Astrocyte (in vitro differentiated cells and primary cell): ENCODE measurements at regions not wholly inside any gene's neighbourhood (a gene's known extent, or its start where the extent isn't known, plus 50 kb on each side); places are given as distances from the start of the nearest gene placed in this dataset.

ENCODE experiments used
- CTCF ChIP-seq: IDR thresholded peaks from 2 replicates; pipeline ENCODE4 v1.5.1; 2011; ENCODE audit warnings: low read depth, mild to moderate bottlenecking, inconsistent platforms, low read length, moderate library complexity; ENCODE audit not compliant: insufficient read depth
- EZH2 ChIP-seq: IDR thresholded peaks from 2 replicates; pipeline ENCODE4 v1.6.1; 2012; ENCODE audit warnings: mild to moderate bottlenecking, low read length, inconsistent platforms; ENCODE audit not compliant: insufficient read depth

- TF ChIP-seq CTCF (no peak), EZH2 (no peak)
Measured at GRCh38 chr2:4098137-4098536, 394.8 kb downstream of the DCDC2C start.
